ENCODE measurements at regions not wholly inside any gene's neighbourhood (a gene's known extent, or its start where the extent isn't known, plus 50 kb on each side); places are given as distances from the start of the nearest gene placed in this dataset.

DNA sequence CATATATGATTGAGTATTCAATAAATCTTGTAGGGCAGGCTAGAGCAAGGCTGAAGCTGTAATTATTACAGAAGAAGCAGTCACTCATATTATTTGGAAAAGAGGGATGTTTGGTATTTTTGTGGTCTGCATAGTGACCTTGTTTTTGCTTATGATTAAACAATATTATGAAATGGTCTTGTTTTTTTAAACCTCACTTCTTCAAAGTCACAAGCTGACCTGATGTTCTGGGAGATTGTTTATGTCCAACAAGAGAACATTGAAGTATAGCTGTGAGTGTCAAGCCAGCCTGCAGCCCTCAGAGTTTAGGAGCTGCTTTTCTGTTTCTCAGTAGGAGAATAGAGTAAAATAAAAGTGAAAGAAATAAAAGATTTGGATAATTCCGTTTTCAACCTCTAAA lies 342.2 kb downstream of the LRRC70 start:
- H3K4me3 ChIP-seq, result no peak overlapping the region
- no peak overlapping the region for H3K27ac ChIP-seq
- no peak for DNase-seq
- no peaks in the 10 kb centered on the region for H3K4me1 ChIP-seq
- H3K36me3 ChIP-seq, result no peaks in the 10 kb centered on the region
- H3K27me3 ChIP-seq, result no peaks in the 10 kb centered on the region
- TF ChIP-seq POLR2A (IDR thresholded peaks at IDR 0.05), result no peak
- TF ChIP-seq, protein P1, sequence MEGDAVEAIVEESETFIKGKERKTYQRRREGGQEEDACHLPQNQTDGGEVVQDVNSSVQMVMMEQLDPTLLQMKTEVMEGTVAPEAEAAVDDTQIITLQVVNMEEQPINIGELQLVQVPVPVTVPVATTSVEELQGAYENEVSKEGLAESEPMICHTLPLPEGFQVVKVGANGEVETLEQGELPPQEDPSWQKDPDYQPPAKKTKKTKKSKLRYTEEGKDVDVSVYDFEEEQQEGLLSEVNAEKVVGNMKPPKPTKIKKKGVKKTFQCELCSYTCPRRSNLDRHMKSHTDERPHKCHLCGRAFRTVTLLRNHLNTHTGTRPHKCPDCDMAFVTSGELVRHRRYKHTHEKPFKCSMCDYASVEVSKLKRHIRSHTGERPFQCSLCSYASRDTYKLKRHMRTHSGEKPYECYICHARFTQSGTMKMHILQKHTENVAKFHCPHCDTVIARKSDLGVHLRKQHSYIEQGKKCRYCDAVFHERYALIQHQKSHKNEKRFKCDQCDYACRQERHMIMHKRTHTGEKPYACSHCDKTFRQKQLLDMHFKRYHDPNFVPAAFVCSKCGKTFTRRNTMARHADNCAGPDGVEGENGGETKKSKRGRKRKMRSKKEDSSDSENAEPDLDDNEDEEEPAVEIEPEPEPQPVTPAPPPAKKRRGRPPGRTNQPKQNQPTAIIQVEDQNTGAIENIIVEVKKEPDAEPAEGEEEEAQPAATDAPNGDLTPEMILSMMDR (IDR thresholded peaks at IDR 0.05), result no peak
- no peaks in the 10 kb centered on the region for H3K9me3 ChIP-seq

DNA sequence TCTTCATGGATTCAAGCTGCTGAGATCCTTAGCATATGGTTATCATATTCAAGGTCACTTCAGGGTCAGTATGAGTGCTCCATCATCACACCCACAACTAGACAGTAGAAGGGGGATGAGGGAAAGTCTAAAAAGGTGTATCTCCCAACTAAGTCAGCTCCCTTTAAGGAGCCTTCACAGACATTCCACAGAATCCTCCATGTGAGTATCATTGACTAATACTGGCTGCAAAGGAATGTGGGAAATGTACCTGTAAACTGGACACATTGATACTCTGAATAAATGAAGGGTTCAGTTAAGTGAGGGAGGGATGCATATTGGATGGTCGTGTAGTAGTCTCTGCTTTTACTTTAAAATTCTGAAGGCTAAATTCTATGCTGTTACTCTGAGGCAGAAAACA lies 330.7 kb downstream of the LRRC70 start:
- DNase-seq, result no peak
- H3K36me3 ChIP-seq, result no peaks in the 10 kb centered on the region
- H3K4me3 ChIP-seq, result no peak overlapping the region
- H3K27me3 ChIP-seq, result no peaks in the 10 kb centered on the region
- no peaks in the 10 kb centered on the region for H3K9me3 ChIP-seq
- H3K27ac ChIP-seq, result no peak overlapping the region
- H3K4me1 ChIP-seq, result no peaks in the 10 kb centered on the region
- no peak for TF ChIP-seq POLR2A (IDR thresholded peaks at IDR 0.05)
- TF ChIP-seq, protein P1 (IDR thresholded peaks at IDR 0.05), result no peak

DNA sequence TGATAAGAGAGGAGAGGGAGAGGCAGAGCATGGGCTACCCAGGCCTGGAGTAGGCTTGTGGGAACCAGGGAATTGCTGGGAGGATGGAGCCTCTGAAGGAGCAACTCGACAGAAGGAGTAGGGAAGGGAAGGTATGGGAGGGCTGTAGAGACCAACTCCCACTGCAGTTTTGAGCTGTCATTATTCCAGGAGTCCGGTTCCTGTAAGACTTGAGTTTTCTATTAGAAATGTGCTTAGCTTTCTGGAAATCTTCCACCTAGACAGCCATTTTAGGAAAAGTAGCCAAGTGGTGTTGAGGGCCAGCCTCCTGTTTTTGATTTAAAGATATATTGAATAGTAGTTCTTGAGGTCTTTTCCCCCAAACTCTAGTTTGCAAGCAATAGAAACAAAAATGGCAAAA lies 323.5 kb downstream of the LRRC70 start:
- no peak overlapping the region for H3K4me3 ChIP-seq
- no peak for DNase-seq
- H3K36me3 ChIP-seq, result no peaks in the 10 kb centered on the region
- H3K27me3 ChIP-seq, result no peaks in the 10 kb centered on the region
- no peak overlapping the region for H3K27ac ChIP-seq
- TF ChIP-seq, protein P1 (IDR thresholded peaks at IDR 0.05), result no peak
- TF ChIP-seq POLR2A (IDR thresholded peaks at IDR 0.05), result no peak
- no peaks in the 10 kb centered on the region for H3K9me3 ChIP-seq
- no peaks in the 10 kb centered on the region for H3K4me1 ChIP-seq

DNA sequence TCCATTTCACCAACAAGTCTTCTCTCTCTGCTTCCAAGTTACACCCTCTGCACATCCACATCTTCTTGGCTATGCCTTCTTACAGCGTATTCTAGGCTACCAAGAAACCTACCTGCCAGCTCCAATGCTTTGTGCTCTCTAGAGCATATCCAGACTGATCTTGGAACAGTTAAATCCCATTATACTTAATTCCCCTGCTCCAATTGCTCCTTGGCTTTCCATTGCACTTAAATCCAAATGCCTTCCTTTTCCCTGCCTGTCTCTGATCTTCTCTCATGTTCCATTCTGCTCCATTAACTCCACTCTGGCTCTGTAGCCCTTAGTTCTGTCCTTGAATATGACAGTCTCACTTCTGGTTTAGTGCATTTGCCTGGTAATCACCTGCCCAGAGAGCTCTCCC lies 322.4 kb downstream of the LRRC70 start:
- no peaks in the 10 kb centered on the region for H3K9me3 ChIP-seq
- no peak for DNase-seq
- no peak overlapping the region for H3K27ac ChIP-seq
- no peak overlapping the region for H3K4me3 ChIP-seq
- no peak for TF ChIP-seq POLR2A (IDR thresholded peaks at IDR 0.05)
- TF ChIP-seq, protein P1 (IDR thresholded peaks at IDR 0.05), result no peak
- H3K27me3 ChIP-seq, result no peaks in the 10 kb centered on the region
- no peaks in the 10 kb centered on the region for H3K36me3 ChIP-seq
- no peaks in the 10 kb centered on the region for H3K4me1 ChIP-seq

DNA sequence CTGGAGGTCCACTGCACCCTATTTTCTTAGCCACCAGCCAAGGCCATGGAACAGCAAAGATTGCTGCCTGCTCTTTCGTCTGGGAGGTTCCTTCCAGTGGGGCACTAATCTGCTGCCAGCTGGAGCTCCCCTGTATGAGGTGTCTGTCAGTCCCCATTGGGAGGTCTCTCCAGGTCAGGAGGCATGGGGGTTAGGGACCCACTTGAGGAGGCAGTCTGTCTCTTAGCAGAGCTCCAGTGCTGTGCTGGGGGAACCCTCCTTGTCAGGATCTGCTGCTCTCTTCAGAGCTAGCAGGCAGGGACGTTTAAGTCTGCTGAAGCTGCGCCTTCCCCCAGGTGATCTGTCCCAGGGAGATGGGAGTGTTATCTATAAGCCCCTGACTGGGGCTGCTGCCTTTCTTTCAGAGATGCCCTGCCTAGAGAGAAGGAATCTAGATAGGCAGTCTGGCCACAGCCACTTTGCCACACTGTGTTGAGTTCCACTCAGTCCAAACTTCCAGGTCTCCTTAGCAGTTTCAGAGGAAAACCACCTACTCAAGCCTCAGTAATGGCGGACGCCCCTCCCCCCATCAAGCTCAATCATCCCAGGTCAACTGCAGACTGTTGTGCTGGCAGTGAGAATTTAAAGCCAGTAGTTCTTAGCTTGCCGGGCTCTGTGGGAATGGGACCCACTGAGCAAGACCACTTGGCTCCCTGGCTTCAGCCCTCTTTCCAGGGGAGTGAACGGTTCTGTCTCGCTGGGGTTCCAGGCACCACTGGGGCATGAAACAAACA lies 317.7 kb downstream of the LRRC70 start:
- no peak for DNase-seq
- TF ChIP-seq, protein P1 (IDR thresholded peaks at IDR 0.05), result no peak
- no peak for TF ChIP-seq POLR2A (IDR thresholded peaks at IDR 0.05)
- no peaks in the 10 kb centered on the region for H3K36me3 ChIP-seq
- no peaks in the 10 kb centered on the region for H3K4me1 ChIP-seq
- no peak overlapping the region for H3K27ac ChIP-seq
- no peaks in the 10 kb centered on the region for H3K27me3 ChIP-seq
- no peak overlapping the region for H3K4me3 ChIP-seq
- no peaks in the 10 kb centered on the region for H3K9me3 ChIP-seq

All from Peyer's patch (tissue), 4 donors.